A549 (cell line): ENCODE measurements at regions not wholly inside any gene's neighbourhood (a gene's known extent, or its start where the extent isn't known, plus 50 kb on each side); places are given as distances from the start of the nearest gene placed in this dataset.

Experiments
- CTCF ChIP-seq: fragments of >200 bp; sonication (Bioruptor Twin); formaldehyde crosslinking; IDR thresholded peaks from 3 replicates; pipeline ENCODE4 v1.5.1; 2016
- EP300 ChIP-seq, 2 experiments: fragments of >200 bp; sonication (Bioruptor Twin); formaldehyde crosslinking; IDR thresholded peaks; 2 replicates in 1 of 2; 3 replicates in 1 of 2; pipeline ENCODE4 v1.6.1; 2016 to 2017
- FOSL2 ChIP-seq, 2 experiments: fragments of 450-650 bp in 1 of 2; fragments of >200 bp in 1 of 2; sonication (Bioruptor Twin) in 1 of 2; formaldehyde crosslinking; IDR thresholded peaks; 2 replicates each; pipeline versions ENCODE4 v1.5.0 to v1.6.1; 2016 to 2020; ENCODE audit warnings: mild to moderate bottlenecking in 1 of 2, moderate library complexity in 1 of 2
- JUN ChIP-seq, 2 experiments: fragments of >200 bp; sonication (Bioruptor Twin); formaldehyde crosslinking; IDR thresholded peaks; 2 replicates in 1 of 2; 3 replicates in 1 of 2; pipeline ENCODE4 v1.6.1; 2016 to 2017
- JUNB ChIP-seq: fragments of >200 bp; sonication (Bioruptor Twin); formaldehyde crosslinking; IDR thresholded peaks from 2 replicates; pipeline ENCODE4 v1.6.1; 2016
- POLR2A ChIP-seq: IDR thresholded peaks from 2 replicates; pipeline ENCODE4 v1.6.1; 2012; ENCODE audit warnings: mild to moderate bottlenecking, low read length
- RAD21 ChIP-seq, 2 experiments: fragments of >200 bp in 1 of 2; sonication (Bioruptor Twin) in 1 of 2; formaldehyde crosslinking in 1 of 2; IDR thresholded peaks in 1 of 2; conservative IDR thresholded peaks in 1 of 2; 2 replicates in 1 of 2; 3 replicates in 1 of 2; pipeline ENCODE4 v1.6.1; 2012 to 2018; ENCODE audit warnings: inconsistent platforms in 1 of 2
- ZFP36 ChIP-seq: fragments of 450-650 bp; IDR thresholded peaks from 2 replicates; pipeline ENCODE4 v1.6.1; 2014; ENCODE audit warnings: borderline replicate concordance; ENCODE audit not compliant: partially characterized antibody

- TF ChIP-seq CTCF (no peak), ZFP36 (no peak), RAD21 (conservative IDR thresholded peaks at IDR 0.05 in 1 of 2, IDR thresholded peaks at IDR 0.05 in 1 of 2) (no peak), JUNB (no peak), POLR2A (no peak), JUN (IDR thresholded peaks at IDR 0.05) (no peak), EP300 (IDR thresholded peaks at IDR 0.05) (no peak), FOSL2 (IDR thresholded peaks at IDR 0.05) (no peak), FOSL2 (CRISPR knock-in tag; IDR thresholded peaks at IDR 0.05) (no peak)
Measured at GRCh38 chr3:194084284-194084683, 51.7 kb upstream of the HES1 start.
